ENCODE measurements at regions not wholly inside any gene's neighbourhood (a gene's known extent, or its start where the extent isn't known, plus 50 kb on each side); places are given as distances from the start of the nearest gene placed in this dataset.

GRCh38 chr2:59871830-59872229 is 681.6 kb downstream of the BCL11A start:
- TF ChIP-seq POLR2A (IDR thresholded peaks at IDR 0.05; ENCODE audit: low read length) (no peak), GATA1 (IDR thresholded peaks at IDR 0.05; ENCODE audit: low read depth, low read length) (no peak)
